ENCODE measurements at regions not wholly inside any gene's neighbourhood (a gene's known extent, or its start where the extent isn't known, plus 50 kb on each side); places are given as distances from the start of the nearest gene placed in this dataset.

DNA sequence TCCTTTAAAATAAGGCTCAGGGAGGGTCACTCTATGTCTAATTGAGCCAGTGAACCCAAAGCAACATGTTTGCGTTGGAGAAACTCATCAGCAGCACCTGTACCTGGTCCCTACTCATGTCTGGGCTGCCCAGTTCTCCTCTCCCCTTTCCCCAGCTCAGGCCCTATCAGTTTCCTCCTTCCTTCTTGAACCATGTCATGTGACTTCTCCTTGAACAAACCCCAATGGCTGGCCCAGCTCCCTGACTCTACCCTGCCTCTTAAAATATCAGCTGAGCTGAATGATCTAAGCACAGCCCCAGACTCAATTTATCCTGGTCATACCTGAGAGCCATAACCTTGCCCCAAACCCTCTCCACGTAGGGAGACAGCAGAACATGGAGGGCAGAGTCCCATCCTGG is 290.9 kb downstream of the LPIN1 start:
- Histone ChIP-seq H3K79me2 (ENCODE audit: insufficient read depth, low read length) (no peaks in the 10 kb centered on the region), H2AFZ (ENCODE audit: low read length) (no peak overlapping the region), H3K27me3 (ENCODE audit: insufficient read depth, low read length) (no peaks in the 10 kb centered on the region), H3K27ac (ENCODE audit: low read depth, low read length) (no peak overlapping the region), H3K4me3 (ENCODE audit: insufficient read depth, low read length) (no peak overlapping the region), H3K4me2 (ENCODE audit: insufficient read depth, low read length) (no peak overlapping the region), H4K20me1 (ENCODE audit: insufficient read depth, low read length) (no peaks in the 10 kb centered on the region), H3K36me3 (ENCODE audit: insufficient read depth, low read length) (no peaks in the 10 kb centered on the region), H3K9me3 (ENCODE audit: low read depth, low read length) (peaks cover 5% of the 10 kb centered on the region), H3K4me1 (ENCODE audit: insufficient read depth, low read length) (peaks cover 10% of the 10 kb centered on the region)
- TF ChIP-seq, protein P1, sequence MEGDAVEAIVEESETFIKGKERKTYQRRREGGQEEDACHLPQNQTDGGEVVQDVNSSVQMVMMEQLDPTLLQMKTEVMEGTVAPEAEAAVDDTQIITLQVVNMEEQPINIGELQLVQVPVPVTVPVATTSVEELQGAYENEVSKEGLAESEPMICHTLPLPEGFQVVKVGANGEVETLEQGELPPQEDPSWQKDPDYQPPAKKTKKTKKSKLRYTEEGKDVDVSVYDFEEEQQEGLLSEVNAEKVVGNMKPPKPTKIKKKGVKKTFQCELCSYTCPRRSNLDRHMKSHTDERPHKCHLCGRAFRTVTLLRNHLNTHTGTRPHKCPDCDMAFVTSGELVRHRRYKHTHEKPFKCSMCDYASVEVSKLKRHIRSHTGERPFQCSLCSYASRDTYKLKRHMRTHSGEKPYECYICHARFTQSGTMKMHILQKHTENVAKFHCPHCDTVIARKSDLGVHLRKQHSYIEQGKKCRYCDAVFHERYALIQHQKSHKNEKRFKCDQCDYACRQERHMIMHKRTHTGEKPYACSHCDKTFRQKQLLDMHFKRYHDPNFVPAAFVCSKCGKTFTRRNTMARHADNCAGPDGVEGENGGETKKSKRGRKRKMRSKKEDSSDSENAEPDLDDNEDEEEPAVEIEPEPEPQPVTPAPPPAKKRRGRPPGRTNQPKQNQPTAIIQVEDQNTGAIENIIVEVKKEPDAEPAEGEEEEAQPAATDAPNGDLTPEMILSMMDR (IDR thresholded peaks at IDR 0.05; ENCODE audit: extremely low read depth, low read depth, low read length): no peak
- no peak for DNase-seq (ENCODE audit: insufficient read length, low spot score, missing footprints)

DNA sequence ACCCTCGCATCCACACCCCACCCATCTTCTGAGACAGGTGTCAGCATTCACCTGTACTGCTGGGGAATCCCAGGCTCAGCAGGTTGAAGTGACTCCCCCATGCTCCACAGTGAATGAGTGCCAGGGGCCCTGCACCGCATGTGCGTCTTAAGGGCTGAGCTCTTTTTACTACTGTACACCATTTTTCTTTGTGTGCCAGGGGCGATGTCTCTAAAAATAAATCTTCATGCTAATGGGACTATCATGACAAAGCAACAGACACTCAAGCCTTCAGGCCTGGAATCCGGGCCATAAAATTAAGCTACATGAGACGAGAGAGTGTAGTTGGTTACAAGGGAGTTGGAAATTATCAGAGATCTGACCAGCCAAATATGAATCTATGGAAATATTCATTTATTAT is 294.8 kb downstream of the LPIN1 start:
- no peaks in the 10 kb centered on the region for H3K36me3 ChIP-seq (ENCODE audit: insufficient read depth, low read length)
- no peak overlapping the region for H3K4me2 ChIP-seq (ENCODE audit: insufficient read depth, low read length)
- no peaks in the 10 kb centered on the region for H3K27me3 ChIP-seq (ENCODE audit: insufficient read depth, low read length)
- no peaks in the 10 kb centered on the region for H4K20me1 ChIP-seq (ENCODE audit: insufficient read depth, low read length)
- H3K79me2 ChIP-seq (ENCODE audit: insufficient read depth, low read length): no peaks in the 10 kb centered on the region
- peaks cover 5% of the 10 kb centered on the region for H3K9me3 ChIP-seq (ENCODE audit: low read depth, low read length)
- TF ChIP-seq, protein P1 (IDR thresholded peaks at IDR 0.05; ENCODE audit: extremely low read depth, low read depth, low read length): no peak
- DNase-seq (ENCODE audit: insufficient read length, low spot score, missing footprints): no peak
- no peaks in the 10 kb centered on the region for H3K4me1 ChIP-seq (ENCODE audit: insufficient read depth, low read length)
- no peak overlapping the region for H2AFZ ChIP-seq (ENCODE audit: low read length)
- no peak overlapping the region for H3K4me3 ChIP-seq (ENCODE audit: insufficient read depth, low read length)
- H3K27ac ChIP-seq (ENCODE audit: low read depth, low read length): no peak overlapping the region

DNA sequence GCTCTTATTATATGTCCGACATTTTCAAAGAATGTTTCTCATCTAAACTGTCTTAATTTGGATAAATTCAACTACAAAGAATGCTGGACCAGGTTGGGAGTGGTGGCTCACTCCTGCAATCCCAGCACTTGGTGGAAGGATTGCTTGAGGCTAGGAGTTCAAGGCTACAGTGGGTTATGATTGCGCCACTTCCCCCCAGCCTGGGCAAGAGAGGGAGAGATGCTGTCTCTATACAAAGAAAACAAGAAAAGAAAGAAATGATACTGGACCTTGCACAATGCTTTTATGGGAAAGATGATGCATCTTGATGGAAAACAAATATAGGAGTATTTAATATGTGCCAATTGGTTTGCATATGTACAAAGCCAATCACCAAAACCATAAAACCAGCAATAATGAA is 296.7 kb downstream of the LPIN1 start:
- DNase-seq (ENCODE audit: insufficient read length, low spot score, missing footprints): no peak
- Histone ChIP-seq H2AFZ (ENCODE audit: low read length) (no peak overlapping the region), H3K4me1 (ENCODE audit: insufficient read depth, low read length) (peaks cover 10% of the 10 kb centered on the region), H3K27ac (ENCODE audit: low read depth, low read length) (no peak overlapping the region), H3K36me3 (ENCODE audit: insufficient read depth, low read length) (no peaks in the 10 kb centered on the region), H3K27me3 (ENCODE audit: insufficient read depth, low read length) (no peaks in the 10 kb centered on the region), H4K20me1 (ENCODE audit: insufficient read depth, low read length) (no peaks in the 10 kb centered on the region), H3K9me3 (ENCODE audit: low read depth, low read length) (peaks cover 5% of the 10 kb centered on the region), H3K79me2 (ENCODE audit: insufficient read depth, low read length) (no peaks in the 10 kb centered on the region), H3K4me2 (ENCODE audit: insufficient read depth, low read length) (no peak overlapping the region), H3K4me3 (ENCODE audit: insufficient read depth, low read length) (no peak overlapping the region)
- TF ChIP-seq, protein P1 (IDR thresholded peaks at IDR 0.05; ENCODE audit: extremely low read depth, low read depth, low read length): no peak

DNA sequence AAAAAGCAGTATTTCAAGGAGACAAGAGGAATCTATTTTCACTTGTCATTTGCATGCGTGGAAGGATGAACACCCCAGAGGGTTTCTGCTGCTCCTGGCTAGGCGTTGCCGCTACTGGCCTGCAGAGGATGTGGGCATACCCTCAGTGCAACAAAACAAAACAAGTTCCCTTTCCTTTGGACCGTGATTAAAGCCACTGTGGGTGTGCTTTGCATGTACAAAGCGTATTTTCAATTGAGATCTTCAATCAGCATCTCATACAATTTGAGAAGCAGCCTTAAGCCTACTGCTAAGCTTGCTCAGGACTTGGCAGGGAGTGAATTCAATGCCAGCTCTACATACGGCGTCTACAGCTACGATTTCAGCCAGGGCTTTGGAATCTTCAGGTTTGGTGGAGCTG is 298.4 kb downstream of the LPIN1 start:
- H3K79me2 ChIP-seq (ENCODE audit: insufficient read depth, low read length): no peaks in the 10 kb centered on the region
- no peaks in the 10 kb centered on the region for H4K20me1 ChIP-seq (ENCODE audit: insufficient read depth, low read length)
- no peak overlapping the region for H3K27ac ChIP-seq (ENCODE audit: low read depth, low read length)
- no peak overlapping the region for H3K4me2 ChIP-seq (ENCODE audit: insufficient read depth, low read length)
- no peak overlapping the region for H2AFZ ChIP-seq (ENCODE audit: low read length)
- no peaks in the 10 kb centered on the region for H3K9me3 ChIP-seq (ENCODE audit: low read depth, low read length)
- no peaks in the 10 kb centered on the region for H3K27me3 ChIP-seq (ENCODE audit: insufficient read depth, low read length)
- no peak overlapping the region for H3K4me3 ChIP-seq (ENCODE audit: insufficient read depth, low read length)
- H3K4me1 ChIP-seq (ENCODE audit: insufficient read depth, low read length): peaks cover 10% of the 10 kb centered on the region
- TF ChIP-seq, protein P1 (IDR thresholded peaks at IDR 0.05; ENCODE audit: extremely low read depth, low read depth, low read length): no peak
- DNase-seq (ENCODE audit: insufficient read length, low spot score, missing footprints): no peak
- no peaks in the 10 kb centered on the region for H3K36me3 ChIP-seq (ENCODE audit: insufficient read depth, low read length)
